NOMO-1 treated with dmso at 0.1 percent for 144 hours (cell line): ENCODE measurements at regions not wholly inside any gene's neighbourhood (a gene's known extent, or its start where the extent isn't known, plus 50 kb on each side); places are given as distances from the start of the nearest gene placed in this dataset.

ENCODE experiments used
- DNase-seq: peaks from one replicate; lab custom pipeline; 2025; ENCODE audit not compliant: unreplicated experiment; lab: John Stamatoyannopoulos, UW

DNA sequence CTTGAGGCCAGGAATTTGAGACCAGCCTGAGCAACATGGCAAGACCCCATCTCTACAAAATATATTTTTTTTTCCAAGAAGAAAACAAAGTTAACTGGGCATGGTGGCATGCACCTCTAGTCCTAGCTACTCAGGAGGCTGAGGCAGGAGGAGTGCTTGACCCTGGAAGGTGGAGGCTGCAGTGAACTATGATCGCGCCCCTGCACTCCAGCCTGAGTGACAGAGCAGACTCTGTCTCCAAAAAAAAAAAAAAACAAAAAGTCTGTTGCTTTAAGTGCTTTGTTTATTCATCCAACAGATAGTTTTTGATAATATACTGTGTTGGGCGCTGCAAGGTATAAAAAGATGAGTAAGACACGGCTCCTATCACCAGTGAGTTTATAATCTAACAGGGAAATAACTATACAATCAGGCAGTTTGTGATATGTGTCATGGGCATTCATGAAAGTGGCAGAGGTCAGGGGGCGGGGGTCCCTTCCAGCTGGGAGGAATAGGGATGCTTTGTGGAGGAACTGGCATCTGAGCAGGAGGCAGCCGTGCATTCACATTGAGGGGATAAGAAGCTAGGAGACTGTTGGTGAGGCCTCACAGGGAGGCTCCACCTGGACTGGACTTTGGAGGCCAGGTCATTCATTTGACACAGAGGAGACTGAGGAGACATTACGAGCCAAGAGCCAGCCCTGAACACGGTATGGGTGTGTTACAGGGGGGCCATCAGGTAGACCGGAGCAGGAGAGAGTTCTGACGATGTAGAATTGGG is 67.3 kb upstream of the ERRFI1 start:
- no peak for DNase-seq

DNA sequence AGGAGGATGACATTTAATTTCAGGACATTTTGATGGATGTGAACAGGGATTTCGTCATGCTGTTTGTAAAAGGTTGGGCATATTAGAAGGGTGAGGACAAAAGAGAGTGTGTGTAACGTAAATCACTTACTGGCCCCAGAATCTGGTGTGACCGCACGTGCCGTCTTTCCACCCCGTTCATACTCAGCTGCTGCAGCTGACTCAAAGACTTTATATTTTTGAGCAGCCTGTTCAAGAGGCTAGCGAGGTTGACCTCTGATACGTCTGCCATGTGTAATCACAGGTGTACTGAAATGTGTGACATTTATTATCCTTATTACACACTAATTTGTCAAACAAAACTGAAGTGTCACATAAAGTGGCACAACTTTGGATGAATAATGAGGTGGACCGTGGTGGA is 66.5 kb upstream of the ERRFI1 start:
- no peak for DNase-seq

DNA sequence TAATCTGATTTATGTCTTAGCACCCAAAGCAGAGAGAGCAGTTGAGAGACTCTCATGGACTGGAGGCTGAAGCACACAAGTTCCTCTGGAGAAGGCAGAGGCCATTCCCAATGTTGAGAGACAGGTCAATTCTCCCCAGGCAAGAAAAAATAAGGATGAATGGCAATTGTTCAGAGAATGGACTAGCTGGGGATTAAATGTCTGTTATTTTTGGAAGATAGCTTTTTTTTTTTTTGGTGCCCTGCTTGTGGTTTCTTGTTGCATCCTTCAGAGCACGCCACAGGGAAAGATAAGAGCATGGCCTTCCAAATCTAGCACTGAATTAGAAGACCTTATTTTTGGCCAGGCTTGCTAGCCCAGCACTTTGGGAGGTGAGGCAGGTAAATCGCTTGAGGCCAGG is 65.6 kb upstream of the ERRFI1 start:
- DNase-seq, result no peak

DNA sequence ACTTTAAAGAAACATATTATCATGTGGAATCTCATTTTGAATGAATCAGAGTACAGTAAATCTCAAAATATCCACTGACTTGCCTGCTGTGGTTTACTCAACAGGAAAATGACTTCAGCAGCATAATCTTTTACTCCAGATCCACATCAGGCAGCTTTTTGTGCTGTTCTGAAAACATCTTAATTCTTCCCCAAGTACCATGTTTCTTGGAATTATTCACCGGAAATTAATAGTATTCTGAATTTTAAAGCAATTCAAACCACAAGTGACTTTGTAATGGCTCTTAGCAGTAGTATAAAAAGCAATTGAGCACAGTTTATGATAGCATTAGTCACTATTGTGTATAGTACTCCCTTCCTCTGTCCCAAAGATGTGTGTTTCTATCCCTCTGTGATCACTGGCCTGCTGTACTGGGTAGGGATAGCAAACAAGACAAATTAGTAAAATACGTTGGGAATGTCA is 64.2 kb upstream of the ERRFI1 start:
- no peak for DNase-seq

DNA sequence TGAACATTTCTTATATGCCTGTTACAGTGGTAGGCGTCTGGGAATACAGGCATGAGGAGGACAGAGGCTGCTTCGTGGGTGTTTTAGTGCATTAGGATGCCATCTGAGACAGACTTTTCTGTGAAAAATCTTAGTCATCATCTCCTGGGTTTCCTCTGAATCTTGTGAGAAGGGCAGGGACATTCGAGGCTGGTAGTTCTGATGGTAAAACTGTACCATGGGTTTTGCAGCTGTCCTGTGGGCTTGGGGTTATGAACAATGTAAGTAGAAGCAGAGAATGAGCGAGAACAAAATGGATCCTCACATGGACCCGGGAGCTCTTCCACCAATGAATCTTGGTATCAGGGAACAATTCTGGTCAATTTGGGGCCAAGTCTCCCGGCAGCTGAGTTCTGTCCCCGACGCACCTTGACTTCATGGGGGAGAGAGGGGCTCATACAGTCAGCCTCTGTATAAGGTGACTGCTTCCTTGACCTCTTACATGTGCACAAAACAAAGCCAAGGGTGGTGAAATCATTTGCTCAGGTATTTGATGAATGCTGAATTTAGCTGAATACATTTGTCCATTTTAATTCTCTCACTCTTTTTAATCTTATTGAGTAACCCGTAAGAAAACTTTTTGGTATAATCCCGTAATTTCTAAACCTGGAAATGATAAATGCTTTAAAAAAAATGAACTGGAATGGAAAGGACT is 63.6 kb upstream of the ERRFI1 start:
- DNase-seq, result no peak

GRCh38 chr1:8086055-8086454 is 59.9 kb upstream of the ERRFI1 start:
- peak; percentile 8 for DNase-seq

GRCh38 chr1:8084913-8085312 is 58.8 kb upstream of the ERRFI1 start:
- no peak for DNase-seq

DNA sequence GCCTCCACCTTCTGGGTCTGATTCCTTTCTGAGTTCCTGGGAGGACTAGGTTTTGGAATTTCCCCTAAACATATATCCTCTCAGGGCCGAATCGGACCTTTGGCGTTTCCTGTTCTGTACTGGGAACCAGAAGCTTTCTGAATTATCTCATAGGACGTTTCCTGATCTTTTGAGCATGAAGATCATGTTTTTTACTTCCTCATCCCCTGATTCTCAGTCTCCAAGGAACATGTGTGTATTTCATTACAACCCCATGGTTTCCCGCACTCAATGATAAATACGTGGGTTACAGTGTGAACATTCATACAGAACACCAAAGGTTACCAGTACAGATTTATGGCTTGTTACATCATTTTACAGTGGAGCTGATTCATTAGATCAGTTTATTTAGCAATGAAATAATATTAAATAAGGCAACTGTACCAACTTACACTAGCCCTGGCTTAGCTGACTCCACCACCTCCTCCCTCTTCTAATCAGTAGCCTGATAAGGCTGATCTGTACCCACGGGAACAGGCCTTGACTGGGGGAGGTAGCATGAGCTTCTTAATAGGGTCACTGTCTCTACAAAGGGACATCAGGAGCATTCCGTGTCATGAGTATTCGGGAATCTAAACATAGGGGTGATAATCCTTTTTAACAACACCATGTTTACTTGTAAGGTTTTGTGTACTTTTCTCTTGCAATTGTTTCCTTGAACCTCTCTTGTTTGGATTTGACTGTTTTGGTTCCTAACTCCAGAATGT is 57.8 kb upstream of the ERRFI1 start:
- no peak for DNase-seq

DNA sequence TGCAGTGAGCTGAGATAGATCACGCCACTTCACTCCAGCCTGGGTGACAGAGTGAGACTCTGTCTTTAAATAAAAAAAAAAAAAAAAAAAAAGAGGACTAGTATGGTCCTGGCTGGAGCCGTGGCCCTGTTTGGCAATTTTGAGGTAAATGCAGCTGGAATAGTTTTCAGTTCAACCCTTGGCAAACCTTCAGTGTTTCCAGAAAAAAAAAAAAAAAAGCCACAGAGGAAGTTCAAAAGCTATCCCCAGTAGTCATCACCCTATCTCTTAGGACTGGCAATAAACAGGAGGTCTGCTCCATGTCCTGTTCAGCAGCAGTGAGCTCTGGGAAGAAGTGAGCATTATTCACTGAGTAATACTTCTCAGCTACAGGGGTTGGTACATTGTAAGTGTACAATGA is 56.8 kb upstream of the ERRFI1 start:
- DNase-seq, result no peak

GRCh38 chr1:8078176-8078671 is 52.1 kb upstream of the ERRFI1 start:
- DNase-seq, result no peak

DNA sequence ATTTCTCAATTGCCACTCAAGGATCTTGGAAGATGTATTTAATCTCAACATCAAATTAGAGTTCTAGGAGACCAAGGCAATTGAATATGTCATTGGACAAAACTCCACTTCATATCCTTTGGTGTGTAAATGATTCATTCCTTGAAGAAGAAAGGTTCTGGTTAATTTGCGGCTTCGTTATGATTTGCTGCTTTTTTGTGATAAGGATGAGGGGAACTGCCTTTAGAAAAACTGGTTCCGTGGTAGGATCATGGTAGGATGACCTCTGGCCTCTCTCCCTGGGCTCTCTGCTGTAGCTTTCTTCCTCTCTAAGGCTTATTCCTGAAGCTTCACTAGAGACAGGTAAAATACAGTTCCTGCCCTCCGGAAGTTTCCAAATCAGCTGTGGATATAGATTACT is 51.5 kb upstream of the ERRFI1 start:
- DNase-seq, result no peak

DNA sequence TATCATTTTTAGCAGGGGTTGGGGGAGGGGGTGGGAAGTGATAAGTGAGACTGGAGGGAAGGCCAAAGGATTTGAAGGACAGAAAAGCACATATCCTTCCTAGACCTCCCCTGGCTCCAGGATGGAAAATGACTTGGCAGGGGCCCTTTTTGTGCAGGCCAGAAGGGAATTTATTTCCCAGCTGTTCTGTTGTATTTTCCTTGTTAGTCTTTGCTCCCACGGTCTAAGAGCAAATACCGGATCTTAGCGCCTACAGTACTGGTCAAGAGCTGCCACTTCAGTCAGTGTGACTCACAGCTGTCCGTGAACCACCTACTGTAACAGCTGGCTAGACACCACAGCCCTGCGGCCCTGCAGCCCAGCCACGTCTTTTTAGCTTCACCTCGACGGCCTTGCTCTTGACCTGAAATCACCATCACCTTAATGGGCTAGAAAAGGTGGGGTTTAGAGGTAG is 51.0 kb upstream of the ERRFI1 start:
- DNase-seq, result no peak

GRCh38 chr1:8076176-8076575 is 50.1 kb upstream of the ERRFI1 start:
- DNase-seq, result no peak
